ENCODE measurements at regions not wholly inside any gene's neighbourhood (a gene's known extent, or its start where the extent isn't known, plus 50 kb on each side); places are given as distances from the start of the nearest gene placed in this dataset.

DNA sequence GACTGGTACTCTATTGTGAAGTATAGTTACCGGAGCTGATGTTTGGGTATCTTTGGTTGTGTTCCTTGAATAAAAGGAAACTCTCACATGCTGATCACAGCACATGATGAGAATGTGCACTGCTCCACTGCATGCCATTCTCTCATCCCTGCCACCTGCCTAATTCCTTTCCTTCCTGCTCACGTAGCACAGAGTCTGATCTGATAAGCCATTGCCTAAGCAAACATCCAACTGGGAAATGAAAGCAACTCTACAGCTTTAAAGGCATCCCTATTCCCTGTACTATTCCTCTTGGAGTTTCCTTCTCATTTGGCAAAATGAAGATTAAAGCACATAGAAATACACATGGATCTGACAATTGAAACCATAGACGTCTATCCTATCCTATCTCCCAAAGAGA, 359.8 kb downstream of the C3orf38 start:
- no peaks in the 10 kb centered on the region for H3K4me1 Mint-ChIP-seq
- no peak for ATAC-seq
- no peaks in the 10 kb centered on the region for H3K27me3 Mint-ChIP-seq
- H3K27ac Mint-ChIP-seq, result no peak overlapping the region
- peaks cover 3% of the 10 kb centered on the region for H3K9me3 Mint-ChIP-seq
- no peaks in the 10 kb centered on the region for H3K36me3 Mint-ChIP-seq
- no peak overlapping the region for H3K4me3 Mint-ChIP-seq

- H3K36me3 Mint-ChIP-seq, result no peaks in the 10 kb centered on the region
- peaks cover 5% of the 10 kb centered on the region for H3K9me3 Mint-ChIP-seq
Observed at GRCh38 chr3:88528494-88528893, 378.7 kb downstream of the C3orf38 start.

GRCh38 chr3:88534534-88534933, 384.8 kb downstream of the C3orf38 start:
- Mint-ChIP-seq H3K4me1 (peaks cover 5% of the 10 kb centered on the region), H3K4me3 (no peak overlapping the region), H3K9me3 (no peaks in the 10 kb centered on the region), H3K36me3 (no peaks in the 10 kb centered on the region), H3K27ac (no peak overlapping the region), H3K27me3 (no peaks in the 10 kb centered on the region)
- no peak for ATAC-seq

More at GRCh38 chr3:88528494-88528893, 378.7 kb downstream of the C3orf38 start:
- H3K4me3 Mint-ChIP-seq, result no peak overlapping the region
- H3K27me3 Mint-ChIP-seq, result no peaks in the 10 kb centered on the region
- no peaks in the 10 kb centered on the region for H3K4me1 Mint-ChIP-seq
- ATAC-seq, result no peak
- H3K27ac Mint-ChIP-seq, result no peak overlapping the region

DNA sequence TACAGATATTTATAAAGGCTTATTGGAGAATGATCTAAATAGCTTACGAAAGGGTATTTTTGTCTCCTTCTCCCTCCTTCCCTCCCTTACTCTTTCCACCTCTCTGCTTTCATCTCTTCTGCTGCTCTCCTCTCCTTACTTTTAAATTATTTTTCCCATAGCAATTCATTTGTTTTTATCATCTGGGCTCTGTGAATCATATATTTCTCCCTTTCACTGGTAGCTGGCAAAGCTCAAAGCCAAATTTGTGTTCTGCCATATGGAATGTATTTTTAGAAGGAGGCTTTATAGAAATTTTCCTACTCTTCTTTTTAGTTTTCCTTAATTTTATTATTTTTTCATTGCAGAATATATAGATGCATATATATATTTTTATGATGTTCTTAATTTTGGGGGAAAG, 385.8 kb downstream of the C3orf38 start:
- peaks cover 5% of the 10 kb centered on the region for H3K4me1 Mint-ChIP-seq
- H3K4me3 Mint-ChIP-seq, result no peak overlapping the region
- no peak for ATAC-seq
- no peak overlapping the region for H3K27ac Mint-ChIP-seq
- no peaks in the 10 kb centered on the region for H3K36me3 Mint-ChIP-seq
- no peaks in the 10 kb centered on the region for H3K27me3 Mint-ChIP-seq
- no peaks in the 10 kb centered on the region for H3K9me3 Mint-ChIP-seq

DNA sequence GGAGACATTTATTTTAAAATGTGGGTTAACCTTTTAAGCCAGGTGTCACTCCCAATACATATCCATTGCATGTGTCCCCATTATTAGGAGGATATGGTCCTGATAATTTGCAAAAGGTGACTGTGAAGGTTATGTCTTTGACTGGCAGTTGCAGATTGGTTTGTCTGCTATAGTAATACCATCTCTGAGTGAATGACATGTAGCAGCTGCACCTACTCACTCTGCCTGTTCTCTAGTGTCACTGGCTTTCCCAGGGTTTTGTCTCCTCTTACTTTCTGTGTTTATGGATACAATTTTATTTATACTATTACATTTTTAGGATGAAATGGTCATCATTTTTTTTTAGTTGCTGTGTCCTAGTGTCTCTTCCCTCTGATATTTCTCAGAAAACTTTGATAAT, 393.2 kb downstream of the C3orf38 start:
- peaks cover 12% of the 10 kb centered on the region for H3K9me3 Mint-ChIP-seq
- peaks cover 6% of the 10 kb centered on the region for H3K36me3 Mint-ChIP-seq
- peaks cover 10% of the 10 kb centered on the region for H3K4me1 Mint-ChIP-seq
- H3K27me3 Mint-ChIP-seq, result no peaks in the 10 kb centered on the region
- no peak for ATAC-seq
- no peak overlapping the region for H3K27ac Mint-ChIP-seq
- no peak overlapping the region for H3K4me3 Mint-ChIP-seq

DNA sequence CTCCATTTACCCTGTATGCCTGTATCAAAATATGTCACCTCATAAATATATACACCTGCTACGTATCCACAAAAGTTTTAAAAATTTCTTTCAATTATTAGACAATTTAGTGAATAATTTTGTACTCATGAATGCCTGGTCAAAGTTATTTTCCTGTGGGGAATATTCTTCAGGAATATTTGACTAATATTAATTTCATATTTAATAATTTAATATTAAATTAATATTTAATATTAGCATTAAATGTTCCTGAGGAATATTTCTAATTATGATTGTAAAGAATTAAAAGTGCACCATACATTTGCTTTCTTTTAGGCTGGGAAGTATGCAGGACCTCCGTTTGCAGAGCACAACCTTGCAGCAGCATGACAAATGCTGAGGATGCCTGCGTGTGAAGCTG, 422.7 kb downstream of the C3orf38 start:
- H3K27ac Mint-ChIP-seq, result no peak overlapping the region
- peaks cover 5% of the 10 kb centered on the region for H3K9me3 Mint-ChIP-seq
- H3K4me3 Mint-ChIP-seq, result no peak overlapping the region
- no peaks in the 10 kb centered on the region for H3K4me1 Mint-ChIP-seq
- ATAC-seq, result no peak
- H3K36me3 Mint-ChIP-seq, result no peaks in the 10 kb centered on the region
- H3K27me3 Mint-ChIP-seq, result no peaks in the 10 kb centered on the region

DNA sequence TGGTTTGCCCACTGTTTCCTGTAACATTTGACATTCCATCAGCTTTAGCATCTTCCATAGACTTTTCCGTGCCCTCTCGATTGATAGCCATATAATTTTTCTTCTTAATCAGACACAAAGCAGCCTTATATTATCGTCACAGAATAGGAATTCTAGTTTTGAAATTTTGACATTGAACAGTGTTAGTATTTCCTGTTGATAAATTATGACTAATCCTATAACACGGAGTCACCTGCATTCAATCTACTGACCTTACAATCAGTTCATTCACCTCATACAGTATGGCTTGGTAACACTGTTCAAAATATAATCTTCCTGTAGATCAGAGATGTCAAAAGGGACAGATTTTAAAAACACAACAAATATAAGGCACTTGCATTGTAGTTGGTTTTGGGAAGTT, 423.7 kb downstream of the C3orf38 start:
- Mint-ChIP-seq H3K36me3 (no peaks in the 10 kb centered on the region), H3K27me3 (no peaks in the 10 kb centered on the region), H3K27ac (no peak overlapping the region), H3K4me1 (no peaks in the 10 kb centered on the region), H3K9me3 (peaks cover 5% of the 10 kb centered on the region), H3K4me3 (no peak overlapping the region)
- no peak for ATAC-seq

DNA sequence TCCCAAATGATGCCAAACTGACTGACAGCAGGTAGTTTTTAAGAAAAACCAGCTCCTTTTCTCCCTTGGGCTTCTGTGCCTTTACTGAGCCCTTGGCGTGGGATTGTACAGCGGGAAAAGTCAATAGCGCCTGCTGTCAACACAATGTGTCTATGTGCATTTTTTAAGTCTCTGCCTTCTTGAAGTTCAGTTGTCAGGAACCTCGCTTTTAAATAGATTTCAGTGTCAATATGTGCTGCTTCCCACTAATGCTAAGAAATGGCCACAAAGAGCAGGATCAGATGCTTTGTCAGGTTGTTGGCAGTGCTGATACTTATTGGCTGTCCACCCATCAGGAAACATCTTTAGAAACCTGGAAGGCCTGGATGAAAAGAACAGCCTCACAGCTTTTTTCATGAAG, 424.4 kb downstream of the C3orf38 start:
- no peak for ATAC-seq
- no peaks in the 10 kb centered on the region for H3K27me3 Mint-ChIP-seq

GRCh38 chr3:88584451-88584850, 434.7 kb downstream of the C3orf38 start:
- no peaks in the 10 kb centered on the region for H3K36me3 Mint-ChIP-seq
- no peak overlapping the region for H3K27ac Mint-ChIP-seq
- H3K27me3 Mint-ChIP-seq, result no peaks in the 10 kb centered on the region
- no peak overlapping the region for H3K4me3 Mint-ChIP-seq
- H3K9me3 Mint-ChIP-seq, result no peaks in the 10 kb centered on the region
- ATAC-seq, result no peak
- H3K4me1 Mint-ChIP-seq, result no peaks in the 10 kb centered on the region

More for the DNA sequence above, 424.4 kb downstream of the C3orf38 start:
- Mint-ChIP-seq H3K4me1 (no peaks in the 10 kb centered on the region), H3K27ac (no peak overlapping the region), H3K4me3 (no peak overlapping the region), H3K36me3 (no peaks in the 10 kb centered on the region), H3K9me3 (peaks cover 3% of the 10 kb centered on the region)

DNA sequence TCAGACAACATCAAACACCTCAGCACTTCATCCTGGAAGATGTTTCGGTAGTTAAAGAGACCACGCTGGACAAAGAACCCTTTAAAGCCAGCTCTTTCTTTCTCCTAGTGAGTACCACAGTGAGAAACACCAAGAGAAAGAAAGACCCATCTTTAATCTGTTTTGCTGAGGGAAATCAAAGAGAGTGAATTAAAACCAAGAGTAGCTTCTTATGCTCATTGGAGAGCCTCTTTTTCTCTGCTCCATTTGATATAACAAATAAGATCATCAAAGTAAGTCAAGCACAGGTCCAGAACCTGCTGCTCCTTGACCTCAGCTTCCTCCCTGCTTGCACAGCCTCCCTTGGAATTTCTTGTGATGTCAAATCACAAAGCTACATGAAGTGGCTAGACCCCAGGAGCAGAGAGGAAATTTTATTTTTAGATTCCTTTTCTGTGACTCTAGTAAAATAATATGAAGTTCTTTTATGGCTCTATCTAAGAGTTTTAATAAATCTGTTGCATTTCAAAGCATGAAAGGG, 436.4 kb downstream of the C3orf38 start:
- Mint-ChIP-seq H3K9me3 (no peaks in the 10 kb centered on the region), H3K27ac (no peak overlapping the region), H3K4me1 (no peaks in the 10 kb centered on the region), H3K27me3 (no peaks in the 10 kb centered on the region), H3K36me3 (no peaks in the 10 kb centered on the region), H3K4me3 (no peak overlapping the region)
- ATAC-seq, result no peak

DNA sequence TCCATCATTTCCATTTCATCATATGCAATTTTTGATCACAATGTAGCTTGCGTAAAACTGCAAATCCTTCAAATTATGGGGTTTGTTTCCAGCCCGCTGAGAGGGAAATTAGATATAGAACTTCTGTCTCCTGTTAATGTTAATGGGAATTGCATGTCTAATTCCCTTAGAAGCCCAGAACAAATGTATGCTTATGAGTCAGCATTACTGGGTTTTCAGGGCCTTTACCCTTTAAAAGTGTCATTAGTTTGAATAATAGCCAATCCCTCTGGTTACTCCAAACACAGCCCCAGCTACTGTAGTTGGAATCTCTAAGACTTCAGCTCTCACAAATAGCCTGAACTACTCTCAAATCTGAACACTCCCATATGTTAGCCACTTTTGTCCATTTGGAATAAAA, 439.4 kb downstream of the C3orf38 start:
- no peak for ATAC-seq
- H3K27ac Mint-ChIP-seq, result no peak overlapping the region
- no peak overlapping the region for H3K4me3 Mint-ChIP-seq
- no peaks in the 10 kb centered on the region for H3K9me3 Mint-ChIP-seq
- no peaks in the 10 kb centered on the region for H3K36me3 Mint-ChIP-seq
- no peaks in the 10 kb centered on the region for H3K27me3 Mint-ChIP-seq
- no peaks in the 10 kb centered on the region for H3K4me1 Mint-ChIP-seq

DNA sequence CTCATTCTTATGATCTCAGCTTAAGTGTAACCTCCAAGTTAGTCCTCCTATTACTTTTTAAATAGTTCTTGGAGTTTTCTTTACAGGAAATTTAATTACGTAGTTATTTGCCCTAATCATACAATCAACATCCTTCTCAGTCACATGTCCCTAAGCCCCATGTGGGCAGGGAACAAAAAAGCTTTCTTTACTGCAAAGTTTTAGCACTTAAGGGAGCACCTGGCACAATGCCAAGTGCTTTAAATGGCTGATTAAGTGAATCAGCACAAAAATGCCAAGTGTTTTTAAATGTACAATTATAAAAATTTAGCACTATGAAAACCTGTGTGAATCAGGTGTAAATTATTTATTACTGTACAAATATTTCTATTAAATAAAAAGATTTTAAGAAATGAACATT, 445.3 kb downstream of the C3orf38 start:
- Mint-ChIP-seq H3K4me1 (no peaks in the 10 kb centered on the region), H3K36me3 (no peaks in the 10 kb centered on the region), H3K9me3 (peaks cover 4% of the 10 kb centered on the region), H3K27me3 (no peaks in the 10 kb centered on the region), H3K4me3 (no peak overlapping the region), H3K27ac (no peak overlapping the region)
- ATAC-seq, result no peak

DNA sequence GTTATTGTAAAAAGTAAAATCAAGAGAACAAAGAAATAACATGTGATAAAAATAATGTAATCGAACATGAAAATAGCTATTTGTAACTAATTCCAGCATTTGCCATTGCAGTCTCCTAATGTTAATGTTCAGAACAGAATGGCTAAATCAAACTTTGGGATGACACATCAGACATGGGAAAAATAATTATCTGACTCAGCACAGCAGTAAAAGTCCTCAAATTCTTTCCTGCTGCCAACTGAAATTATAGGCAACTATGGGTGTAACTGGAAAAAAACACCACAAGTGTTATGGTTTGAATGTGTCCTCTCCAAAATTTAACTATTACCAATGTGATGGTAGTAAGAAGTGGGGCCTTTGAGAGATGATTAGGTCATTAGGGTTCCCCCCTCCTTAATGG, 446.7 kb downstream of the C3orf38 start:
- Mint-ChIP-seq H3K27me3 (no peaks in the 10 kb centered on the region), H3K4me1 (no peaks in the 10 kb centered on the region), H3K4me3 (no peak overlapping the region), H3K9me3 (peaks cover 4% of the 10 kb centered on the region), H3K36me3 (no peaks in the 10 kb centered on the region), H3K27ac (no peak overlapping the region)
- ATAC-seq, result no peak

DNA sequence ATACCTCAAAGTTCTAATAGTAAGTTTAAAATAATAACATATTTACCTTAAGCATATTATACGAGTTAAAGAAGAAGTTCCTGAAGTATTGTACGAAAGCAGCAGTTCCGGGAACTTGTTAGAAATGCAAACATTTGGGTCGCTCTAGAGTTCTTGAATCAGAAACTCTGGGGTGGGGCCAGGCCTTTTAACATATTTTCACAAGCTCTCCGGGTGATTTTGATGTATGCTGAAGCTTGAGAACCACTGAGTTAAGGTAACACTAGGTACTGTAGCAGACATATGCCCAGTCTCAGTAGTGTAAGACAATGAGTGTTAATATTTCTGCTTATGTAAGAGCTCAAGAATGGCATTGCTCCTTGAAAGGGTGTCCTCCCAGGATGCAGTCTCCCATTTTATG, 461.1 kb downstream of the C3orf38 start:
- Mint-ChIP-seq H3K4me3 (no peak overlapping the region), H3K27me3 (no peaks in the 10 kb centered on the region), H3K36me3 (no peaks in the 10 kb centered on the region), H3K27ac (no peak overlapping the region), H3K9me3 (no peaks in the 10 kb centered on the region), H3K4me1 (no peaks in the 10 kb centered on the region)
- no peak for ATAC-seq

DNA sequence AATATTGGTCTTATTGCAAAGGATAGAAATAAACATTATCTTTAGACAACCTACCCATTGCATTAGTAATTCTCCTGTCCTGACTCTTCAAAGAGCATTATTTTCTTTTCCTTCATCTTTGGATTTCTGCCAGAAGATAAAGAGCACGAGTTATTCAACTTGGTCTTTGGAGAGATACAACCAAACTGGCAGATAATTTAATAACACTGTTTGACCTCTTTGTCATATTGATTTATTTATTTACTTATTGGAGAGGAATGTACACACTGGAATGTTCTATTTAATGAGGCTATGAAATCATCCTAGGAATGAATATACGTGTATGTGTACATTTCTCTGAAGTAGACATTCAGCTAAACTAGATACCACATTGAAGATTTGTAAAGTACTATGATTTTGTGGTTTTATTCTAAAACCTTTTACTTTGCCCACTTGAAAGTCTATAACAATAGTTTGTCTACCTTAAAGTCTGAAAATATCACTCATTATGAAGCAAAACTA, 462.1 kb downstream of the C3orf38 start:
- Mint-ChIP-seq H3K9me3 (no peaks in the 10 kb centered on the region), H3K4me1 (no peaks in the 10 kb centered on the region), H3K27me3 (no peaks in the 10 kb centered on the region), H3K27ac (no peak overlapping the region), H3K36me3 (no peaks in the 10 kb centered on the region), H3K4me3 (no peak overlapping the region)
- no peak for ATAC-seq

- Mint-ChIP-seq H3K4me1 (no peaks in the 10 kb centered on the region), H3K36me3 (no peaks in the 10 kb centered on the region), H3K9me3 (no peaks in the 10 kb centered on the region), H3K27ac (no peak overlapping the region), H3K4me3 (no peak overlapping the region), H3K27me3 (no peaks in the 10 kb centered on the region)
- ATAC-seq, result no peak
Observed at GRCh38 chr3:88616413-88616812, 466.7 kb downstream of the C3orf38 start.

GRCh38 chr3:88617283-88617682, 467.5 kb downstream of the C3orf38 start:
- no peaks in the 10 kb centered on the region for H3K36me3 Mint-ChIP-seq
- H3K27ac Mint-ChIP-seq, result no peak overlapping the region
- no peak for ATAC-seq
- H3K4me1 Mint-ChIP-seq, result no peaks in the 10 kb centered on the region
- no peak overlapping the region for H3K4me3 Mint-ChIP-seq
- no peaks in the 10 kb centered on the region for H3K9me3 Mint-ChIP-seq
- H3K27me3 Mint-ChIP-seq, result no peaks in the 10 kb centered on the region
